Activated T-cell treated with anti-CD3 and anti-CD28 coated beads, Interleukin-2, amount 50 U/mL, for 24 hours (primary cell): ENCODE measurements at regions not wholly inside any gene's neighbourhood (a gene's known extent, or its start where the extent isn't known, plus 50 kb on each side); places are given as distances from the start of the nearest gene placed in this dataset.
"Not testable (repeated sequence)": the region's sequence is repeated elsewhere in the genome, so short reads cannot be mapped to it uniquely, and the experiment has no call there.

ENCODE experiments used
- DNase-seq: peaks from one replicate; pipeline ENCODE4 v3.0.0-alpha.2; 2020
- H3K27ac Mint-ChIP-seq: 2 replicates; pipeline ENCODE4 v1.8.0; 2020; ENCODE audit warnings: mild to moderate bottlenecking, mixed read lengths
- H3K27me3 Mint-ChIP-seq: 2 replicates; pipeline ENCODE4 v1.8.0; 2020; ENCODE audit warnings: mixed read lengths
- H3K36me3 Mint-ChIP-seq: 2 replicates; pipeline ENCODE4 v1.8.0; 2020; ENCODE audit warnings: low read depth, mixed read lengths
- H3K4me1 Mint-ChIP-seq: 2 replicates; pipeline ENCODE4 v1.8.0; 2020; ENCODE audit warnings: low read depth, mixed read lengths
- H3K4me3 Mint-ChIP-seq: 2 replicates; pipeline ENCODE4 v1.8.0; 2020; ENCODE audit warnings: mild to moderate bottlenecking, moderate library complexity, mixed read lengths
- H3K9me3 Mint-ChIP-seq: 2 replicates; pipeline ENCODE4 v1.8.0; 2020; ENCODE audit warnings: mixed read lengths

DNA sequence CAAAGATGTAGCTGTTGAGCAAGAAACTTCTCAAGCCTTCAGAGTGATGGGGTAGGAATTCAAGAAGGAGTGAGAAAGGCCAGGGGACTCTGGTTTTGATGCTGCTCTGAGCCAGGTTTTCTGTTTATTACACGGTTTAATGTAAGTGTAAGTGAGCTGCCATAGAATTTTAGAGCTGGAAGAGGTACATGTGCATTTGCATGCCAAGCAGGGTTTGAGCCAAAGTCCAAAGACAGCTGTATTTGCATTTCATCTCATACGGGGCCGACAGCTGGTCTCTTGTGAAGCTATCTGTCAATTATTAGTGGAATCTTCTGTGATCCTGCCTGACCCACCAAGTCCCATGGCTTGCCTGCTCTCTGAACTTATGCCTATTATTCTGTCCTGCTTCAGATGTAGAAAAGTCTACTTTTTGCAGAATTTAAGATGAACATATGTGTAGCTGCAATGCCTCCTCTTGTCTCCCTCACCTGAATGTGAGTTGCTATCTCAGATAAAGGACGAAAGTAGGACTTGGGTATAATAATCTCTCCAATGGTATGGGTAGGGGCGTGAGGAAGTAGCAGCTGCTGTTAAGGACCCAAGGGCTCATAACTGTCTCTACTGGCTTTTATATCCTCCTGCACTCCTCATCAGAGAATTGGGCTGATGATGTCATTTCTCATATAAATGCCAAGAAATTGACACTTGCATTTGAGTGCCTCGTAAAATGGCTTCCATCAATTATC is 160.0 kb downstream of the SQOR start:
- Mint-ChIP-seq H3K9me3 (no peaks in the 10 kb centered on the region), H3K27me3 (peaks cover 37% of the 10 kb centered on the region), H3K4me1 (no peaks in the 10 kb centered on the region), H3K27ac (no peak overlapping the region), H3K4me3 (no peak overlapping the region), H3K36me3 (no peaks in the 10 kb centered on the region)
- DNase-seq = no peak

DNA sequence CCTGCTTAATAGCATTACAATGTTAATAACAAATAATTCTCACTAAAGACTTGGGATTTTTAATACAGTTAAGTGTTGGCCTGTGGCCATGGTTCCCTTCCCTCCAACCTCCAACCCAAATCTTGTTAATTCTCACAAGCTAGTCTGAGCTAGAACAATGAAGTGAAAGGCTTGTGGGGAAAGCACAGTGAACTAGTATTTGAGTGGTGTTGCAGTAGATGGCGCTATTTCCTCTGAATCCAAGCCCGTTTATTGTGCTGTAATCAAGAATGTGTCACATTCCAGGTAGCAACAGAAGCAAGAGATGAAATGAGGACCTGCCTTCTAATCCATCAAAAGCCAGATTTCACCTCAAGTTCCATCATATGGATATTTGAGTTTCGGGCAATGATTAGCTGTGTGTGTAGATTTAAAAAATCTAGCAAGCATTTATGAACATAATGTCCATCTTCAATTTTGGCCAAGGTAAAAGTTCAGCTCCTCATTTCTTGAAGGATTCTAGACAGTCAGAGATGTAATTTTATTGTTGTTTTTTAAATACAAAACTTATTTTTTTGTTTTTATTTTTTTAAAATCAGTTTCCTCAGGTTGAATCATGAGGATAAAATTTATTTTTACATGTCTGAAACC is 160.7 kb downstream of the SQOR start:
- peaks cover 33% of the 10 kb centered on the region for H3K27me3 Mint-ChIP-seq
- no peaks in the 10 kb centered on the region for H3K36me3 Mint-ChIP-seq

GRCh38 chr15:45796433-45796832 is 161.6 kb downstream of the SQOR start:
- Mint-ChIP-seq H3K4me1 (no peaks in the 10 kb centered on the region), H3K36me3 (no peaks in the 10 kb centered on the region), H3K27me3 (peaks cover 33% of the 10 kb centered on the region), H3K27ac (no peak overlapping the region), H3K4me3 (no peak overlapping the region), H3K9me3 (no peaks in the 10 kb centered on the region)
- no peak for DNase-seq

More for the DNA sequence above, 160.7 kb downstream of the SQOR start:
- H3K4me1 Mint-ChIP-seq = no peaks in the 10 kb centered on the region
- no peak overlapping the region for H3K27ac Mint-ChIP-seq
- no peaks in the 10 kb centered on the region for H3K9me3 Mint-ChIP-seq
- H3K4me3 Mint-ChIP-seq = no peak overlapping the region
- no peak for DNase-seq

DNA sequence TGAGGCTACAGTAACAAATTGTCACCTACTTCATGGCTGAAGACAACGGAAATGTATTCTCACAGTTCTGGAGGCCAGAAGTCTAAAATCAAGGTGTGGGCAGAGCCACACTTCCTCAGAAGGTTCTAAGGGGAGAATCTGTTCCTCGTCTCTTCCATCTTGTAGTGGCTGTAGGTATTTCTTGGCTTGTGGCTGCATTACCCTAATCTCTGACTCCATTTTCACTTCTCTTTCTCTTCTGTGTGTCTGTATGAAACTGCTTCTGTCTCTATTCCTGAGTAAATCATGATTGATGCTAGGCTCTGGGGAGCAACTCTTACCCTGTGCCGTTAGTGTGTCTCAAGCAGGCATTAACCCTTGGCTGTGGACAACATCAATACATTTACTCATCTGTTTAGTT is 164.7 kb downstream of the SQOR start:
- H3K4me3 Mint-ChIP-seq = no peak overlapping the region
- H3K4me1 Mint-ChIP-seq = no peaks in the 10 kb centered on the region
- no peak overlapping the region for H3K27ac Mint-ChIP-seq
- H3K36me3 Mint-ChIP-seq = no peaks in the 10 kb centered on the region
- no peaks in the 10 kb centered on the region for H3K9me3 Mint-ChIP-seq
- DNase-seq = no peak
- H3K27me3 Mint-ChIP-seq = peaks cover 16% of the 10 kb centered on the region

DNA sequence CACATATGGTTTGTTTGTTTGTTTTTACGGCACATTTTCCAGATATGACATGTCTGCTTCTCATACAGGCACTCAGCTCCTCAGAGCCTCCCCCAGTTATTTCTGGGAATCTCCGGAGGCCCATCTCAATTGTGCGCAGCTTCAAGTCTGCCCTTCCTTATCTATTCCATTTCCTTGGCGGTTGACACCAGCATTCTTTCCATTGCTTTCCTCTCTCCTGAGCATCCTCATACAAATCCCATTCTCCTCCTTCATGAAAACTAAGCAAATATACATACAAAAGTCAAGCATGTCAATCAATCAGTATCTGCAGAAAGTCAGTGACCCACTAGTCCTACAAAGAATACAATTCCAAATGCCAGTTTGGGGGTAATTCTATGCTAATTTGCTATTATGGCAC is 166.7 kb downstream of the SQOR start:
- H3K4me1 Mint-ChIP-seq = no peaks in the 10 kb centered on the region
- peaks cover 10% of the 10 kb centered on the region for H3K27me3 Mint-ChIP-seq
- no peak for DNase-seq
- no peaks in the 10 kb centered on the region for H3K36me3 Mint-ChIP-seq
- no peaks in the 10 kb centered on the region for H3K9me3 Mint-ChIP-seq
- H3K4me3 Mint-ChIP-seq = no peak overlapping the region
- H3K27ac Mint-ChIP-seq = no peak overlapping the region

DNA sequence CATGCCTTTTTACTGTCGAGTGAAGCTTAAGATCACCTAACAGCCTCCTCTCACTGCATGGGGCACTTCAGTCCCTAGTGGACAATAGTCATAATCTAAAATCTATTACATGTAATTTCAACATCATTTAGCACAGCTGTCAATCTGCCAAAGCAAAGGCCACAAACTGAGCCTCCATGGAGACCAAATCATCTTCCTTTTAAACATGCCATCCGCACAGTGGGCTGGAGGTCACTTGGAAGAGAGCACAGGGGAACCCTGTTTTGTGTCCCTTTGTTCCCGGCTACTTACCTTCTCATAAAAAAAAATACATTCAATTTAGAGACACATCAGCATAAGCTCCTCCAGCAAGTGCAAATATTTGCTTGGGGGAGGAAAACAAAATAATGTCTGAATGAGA is 167.3 kb downstream of the SQOR start:
- no peak for DNase-seq
- Mint-ChIP-seq H3K4me3 (no peak overlapping the region), H3K9me3 (no peaks in the 10 kb centered on the region), H3K27me3 (peaks cover 10% of the 10 kb centered on the region), H3K4me1 (no peaks in the 10 kb centered on the region), H3K27ac (no peak overlapping the region), H3K36me3 (no peaks in the 10 kb centered on the region)

- Mint-ChIP-seq H3K4me3 (no peak overlapping the region), H3K27me3 (peaks cover 13% of the 10 kb centered on the region), H3K36me3 (no peaks in the 10 kb centered on the region), H3K9me3 (no peaks in the 10 kb centered on the region), H3K4me1 (no peaks in the 10 kb centered on the region), H3K27ac (no peak overlapping the region)
- DNase-seq = no peak
These were observed 169.2 kb downstream of the SQOR start for GRCh38 chr15:45804028-45804427.

- no peak overlapping the region for H3K4me3 Mint-ChIP-seq
- peaks cover 11% of the 10 kb centered on the region for H3K27me3 Mint-ChIP-seq
- no peak overlapping the region for H3K27ac Mint-ChIP-seq
- H3K36me3 Mint-ChIP-seq = no peaks in the 10 kb centered on the region
- no peaks in the 10 kb centered on the region for H3K4me1 Mint-ChIP-seq
- peaks cover 3% of the 10 kb centered on the region for H3K9me3 Mint-ChIP-seq
- no peak for DNase-seq
These were observed 175.4 kb downstream of the SQOR start for GRCh38 chr15:45810201-45810600.

- no peak for DNase-seq
- Mint-ChIP-seq H3K27me3 (peaks cover 11% of the 10 kb centered on the region), H3K27ac (no peak overlapping the region), H3K36me3 (no peaks in the 10 kb centered on the region), H3K4me1 (no peaks in the 10 kb centered on the region), H3K4me3 (no peak overlapping the region), H3K9me3 (peaks cover 10% of the 10 kb centered on the region)
These were observed 177.4 kb downstream of the SQOR start for GRCh38 chr15:45812200-45812599.

- Mint-ChIP-seq H3K9me3 (peaks cover 21% of the 10 kb centered on the region), H3K27me3 (peaks cover 22% of the 10 kb centered on the region)
- not testable (repeated sequence) for DNase-seq, H3K36me3 Mint-ChIP-seq, H3K27ac Mint-ChIP-seq, H3K4me1 Mint-ChIP-seq, H3K4me3 Mint-ChIP-seq
These were observed 182.7 kb downstream of the SQOR start for GRCh38 chr15:45817578-45817977.

DNA sequence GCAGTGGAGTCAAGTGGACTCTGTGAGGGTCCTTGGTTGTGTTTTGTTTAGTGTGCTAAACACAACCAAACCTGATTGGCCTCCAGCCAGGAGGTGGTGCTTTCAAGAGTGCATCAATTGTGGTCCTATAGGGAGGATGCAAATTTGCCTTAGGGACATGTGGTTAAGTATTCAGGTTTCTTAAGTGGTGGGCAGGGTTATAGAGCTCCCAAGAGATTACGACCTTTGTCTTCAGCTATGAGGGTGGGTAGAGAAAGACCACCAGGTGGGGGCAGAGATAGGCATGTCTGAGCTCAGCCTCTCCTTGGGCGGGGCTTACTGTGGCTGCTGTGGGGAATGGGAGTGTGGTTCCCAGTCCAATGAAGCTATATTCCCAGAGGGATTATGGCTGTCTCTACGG is 186.6 kb downstream of the SQOR start:
- peaks cover 13% of the 10 kb centered on the region for H3K9me3 Mint-ChIP-seq

GRCh38 chr15:45822968-45823367 is 188.1 kb downstream of the SQOR start:
- H3K27me3 Mint-ChIP-seq = peaks cover 37% of the 10 kb centered on the region
- not testable (repeated sequence) for H3K4me1 Mint-ChIP-seq, H3K4me3 Mint-ChIP-seq, DNase-seq, H3K27ac Mint-ChIP-seq, H3K36me3 Mint-ChIP-seq, H3K9me3 Mint-ChIP-seq

More for the DNA sequence above, 186.6 kb downstream of the SQOR start:
- Mint-ChIP-seq H3K27ac (no peak overlapping the region), H3K36me3 (no peaks in the 10 kb centered on the region), H3K4me1 (no peaks in the 10 kb centered on the region), H3K27me3 (peaks cover 37% of the 10 kb centered on the region), H3K4me3 (no peak overlapping the region)
- no peak for DNase-seq

DNA sequence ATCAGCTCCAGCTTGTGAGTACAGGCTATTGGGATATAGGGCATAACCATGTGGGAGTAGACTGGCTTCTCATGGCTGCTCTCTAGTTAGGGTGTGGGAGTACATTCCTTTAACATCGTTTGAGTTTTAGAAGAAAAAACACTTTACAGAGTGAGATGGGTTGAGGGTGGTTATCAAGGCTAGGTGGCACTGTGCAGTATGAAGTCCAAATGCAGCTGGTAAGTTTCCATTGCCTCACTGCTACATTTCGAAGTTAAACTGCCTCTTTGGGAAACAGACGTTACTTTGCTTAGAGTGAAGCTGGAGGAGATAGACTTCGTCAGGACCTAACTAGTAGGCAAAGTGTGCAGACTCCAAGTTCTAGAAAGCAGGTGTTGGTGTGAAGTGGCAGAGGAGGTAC is 192.4 kb downstream of the SQOR start:
- H3K9me3 Mint-ChIP-seq = no peaks in the 10 kb centered on the region
- no peak for DNase-seq
- H3K4me1 Mint-ChIP-seq = no peaks in the 10 kb centered on the region
- H3K27me3 Mint-ChIP-seq = peaks cover 19% of the 10 kb centered on the region
- no peaks in the 10 kb centered on the region for H3K36me3 Mint-ChIP-seq
- H3K27ac Mint-ChIP-seq = no peak overlapping the region
- no peak overlapping the region for H3K4me3 Mint-ChIP-seq

DNA sequence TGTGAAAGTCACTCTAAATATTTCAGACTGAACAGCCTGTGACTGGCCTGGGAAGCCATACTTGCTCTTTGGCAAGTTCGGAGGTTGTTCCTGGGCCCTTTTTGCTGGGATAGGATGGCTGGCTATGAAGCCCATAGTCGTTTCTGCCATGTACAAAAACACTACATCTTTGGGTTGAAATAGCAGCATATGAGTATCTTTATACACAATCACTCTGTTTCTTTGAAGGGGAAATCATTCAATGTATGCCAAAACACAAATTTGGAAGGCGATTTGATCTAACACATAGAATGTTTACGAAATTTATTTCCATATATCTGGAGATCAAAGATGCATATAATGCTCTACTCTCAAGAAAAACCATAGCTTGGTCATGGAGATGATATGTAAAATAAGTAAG is 192.9 kb downstream of the SQOR start:
- H3K27me3 Mint-ChIP-seq = peaks cover 14% of the 10 kb centered on the region
- no peaks in the 10 kb centered on the region for H3K9me3 Mint-ChIP-seq
- no peak for DNase-seq
- H3K4me3 Mint-ChIP-seq = no peak overlapping the region
- no peak overlapping the region for H3K27ac Mint-ChIP-seq
- H3K4me1 Mint-ChIP-seq = no peaks in the 10 kb centered on the region
- no peaks in the 10 kb centered on the region for H3K36me3 Mint-ChIP-seq

- Mint-ChIP-seq H3K9me3 (no peaks in the 10 kb centered on the region), H3K36me3 (no peaks in the 10 kb centered on the region), H3K4me1 (no peaks in the 10 kb centered on the region), H3K4me3 (no peak overlapping the region), H3K27ac (no peak overlapping the region), H3K27me3 (peaks cover 3% of the 10 kb centered on the region)
- DNase-seq = no peak
These were observed 194.7 kb downstream of the SQOR start for GRCh38 chr15:45829336-45830153.
